Naive thymus-derived CD4-positive, alpha-beta T cell (primary cell): ENCODE measurements at regions not wholly inside any gene's neighbourhood (a gene's known extent, or its start where the extent isn't known, plus 50 kb on each side); places are given as distances from the start of the nearest gene placed in this dataset.

Experiments
- ATAC-seq: fragments of 150-1000 bp; cut with Tn5 transposase; 2 replicates; pipeline ENCODE4 v1.10.0; 2021; ENCODE audit warnings: mild to moderate bottlenecking, moderate library complexity
- CTCF ChIA-PET: fragments of 350-600 bp; sonication (Branson Sonifier 250); formaldehyde crosslinking; loops from one replicate; lab custom pipeline; 2021; ENCODE audit warnings: antibody characterized with exemption; lab: Charles Lee
- POLR2A ChIA-PET: fragments of 350-600 bp; sonication (Branson Sonifier 250); formaldehyde crosslinking; loops from one replicate; lab custom pipeline; 2021; ENCODE audit warnings: antibody characterized with exemption, inconsistent platforms; lab: Charles Lee
- DNase-seq, 9 donors: peaks; one replicate each; pipeline versions ENCODE4 v3.0.0 to v3.0.0-alpha.2; 2020 to 2022; ENCODE audit warnings: mixed read lengths in 1 of 9
- H3K27ac ChIP-seq: one replicate; pipeline ENCODE4 v1.7.0; 2013; ENCODE audit warnings: mild to moderate bottlenecking, low read depth, low read length, moderate library complexity
- H3K27me3 ChIP-seq, 2 donors: one replicate each; pipeline ENCODE4 v1.7.0; 2013; ENCODE audit warnings: low read length in 2 of 2, mild to moderate bottlenecking in 2 of 2, moderate library complexity in 2 of 2; ENCODE audit not compliant: control insufficient read depth in 2 of 2, insufficient read depth in 2 of 2
- H3K36me3 ChIP-seq, 3 experiments: 1 replicate in 2 of 3; 2 replicates in 1 of 3; pipeline ENCODE4 v1.7.0; 2013; ENCODE audit warnings: low read length in 3 of 3, mild to moderate bottlenecking in 3 of 3, moderate library complexity in 1 of 3; ENCODE audit not compliant: insufficient read depth in 3 of 3, control insufficient read depth in 2 of 3
- H3K4me1 ChIP-seq, 2 donors: one replicate each; pipeline ENCODE4 v1.7.0; 2013; ENCODE audit warnings: low read length in 2 of 2, mild to moderate bottlenecking in 2 of 2, moderate library complexity in 1 of 2; ENCODE audit not compliant: control insufficient read depth in 2 of 2, insufficient read depth in 2 of 2
- H3K4me3 ChIP-seq: 2 replicates; pipeline ENCODE4 v1.7.0; 2013; ENCODE audit warnings: mild to moderate bottlenecking, low read length
- H3K9me3 ChIP-seq, 3 experiments: 1 replicate in 2 of 3; 2 replicates in 1 of 3; pipeline ENCODE4 v1.7.0; 2013; ENCODE audit warnings: low read length in 3 of 3; ENCODE audit not compliant: control insufficient read depth in 2 of 3
- H3K27ac Mint-ChIP-seq, 9 donors: one replicate each; pipeline ENCODE4 v1.8.0; 2020 to 2022; ENCODE audit warnings: mixed read lengths in 9 of 9, mild to moderate bottlenecking in 8 of 9, moderate library complexity in 5 of 9, inconsistent platforms in 2 of 9
- H3K27me3 Mint-ChIP-seq, 5 donors: one replicate each; pipeline ENCODE4 v1.8.0; 2021 to 2022; ENCODE audit warnings: mixed read lengths in 5 of 5, mild to moderate bottlenecking in 1 of 5
- H3K36me3 Mint-ChIP-seq, 5 donors: one replicate each; pipeline ENCODE4 v1.8.0; 2020 to 2022; ENCODE audit warnings: mixed read lengths in 5 of 5, mild to moderate bottlenecking in 3 of 5, inconsistent platforms in 1 of 5
- H3K4me1 Mint-ChIP-seq, 7 donors: one replicate each; pipeline ENCODE4 v1.8.0; 2020 to 2022; ENCODE audit warnings: mixed read lengths in 7 of 7, mild to moderate bottlenecking in 3 of 7, inconsistent platforms in 1 of 7
- H3K4me3 Mint-ChIP-seq, 10 donors: one replicate each; pipeline ENCODE4 v1.8.0; 2020 to 2022; ENCODE audit warnings: mild to moderate bottlenecking in 10 of 10, mixed read lengths in 10 of 10, moderate library complexity in 6 of 10, inconsistent platforms in 2 of 10
- H3K9me3 Mint-ChIP-seq, 11 donors: one replicate each; pipeline ENCODE4 v1.8.0; 2020 to 2022; ENCODE audit warnings: mixed read lengths in 11 of 11, mild to moderate bottlenecking in 4 of 11, inconsistent platforms in 1 of 11, moderate library complexity in 1 of 11
- intact Hi-C, 2 donors: fragments of 100-400 bp; cut with micrococcal nuclease; formaldehyde crosslinking; loops; one replicate each; pipeline ENCODE4 v1.15.1; 2023

GRCh38 chr6:21367649-21368154 is 225.8 kb upstream of the SOX4 start:
- H3K9me3 ChIP-seq, result no peaks in the 10 kb centered on the region
- ATAC-seq, result no peak
- H3K27me3 ChIP-seq, result no peaks in the 10 kb centered on the region
- intact Hi-C loops, result no loop called here
- no peaks in the 10 kb centered on the region for H3K36me3 Mint-ChIP-seq
- no peaks in the 10 kb centered on the region for H3K4me1 ChIP-seq
- ChIA-PET POLR2A (no interaction called here), CTCF (no interaction called here)
- DNase-seq, result no peak
- no peak overlapping the region for H3K27ac ChIP-seq
- no peak overlapping the region for H3K27ac Mint-ChIP-seq
- H3K4me3 ChIP-seq, result no peak overlapping the region
- H3K4me3 Mint-ChIP-seq, result no peak overlapping the region
- H3K27me3 Mint-ChIP-seq, result peaks cover 0 to 7% (median 3%) of the 10 kb centered on the region in 5 donors
- no peaks in the 10 kb centered on the region for H3K9me3 Mint-ChIP-seq
- H3K36me3 ChIP-seq, result no peaks in the 10 kb centered on the region
- no peaks in the 10 kb centered on the region for H3K4me1 Mint-ChIP-seq

- no peak overlapping the region for H3K27ac Mint-ChIP-seq
- H3K4me3 Mint-ChIP-seq, result no peak overlapping the region
- H3K9me3 Mint-ChIP-seq, result no peaks in the 10 kb centered on the region
- no peaks in the 10 kb centered on the region for H3K36me3 Mint-ChIP-seq
- no peak overlapping the region for H3K4me3 ChIP-seq
- ATAC-seq, result no peak
- ChIA-PET CTCF (no interaction called here), POLR2A (no interaction called here)
- H3K4me1 ChIP-seq, result no peaks in the 10 kb centered on the region
- no peaks in the 10 kb centered on the region for H3K27me3 ChIP-seq
- H3K27me3 Mint-ChIP-seq, result peaks cover 0 to 11% (median 3%) of the 10 kb centered on the region in 5 donors
- no peaks in the 10 kb centered on the region for H3K4me1 Mint-ChIP-seq
- no peaks in the 10 kb centered on the region for H3K36me3 ChIP-seq
- no peak overlapping the region for H3K27ac ChIP-seq
- H3K9me3 ChIP-seq, result no peaks in the 10 kb centered on the region
- no peak for DNase-seq
- intact Hi-C loops, result no loop called here
Measured at GRCh38 chr6:21371061-21371460, 222.5 kb upstream of the SOX4 start.

GRCh38 chr6:21371676-21372171 is 221.8 kb upstream of the SOX4 start:
- no peaks in the 10 kb centered on the region for H3K36me3 ChIP-seq
- Mint-ChIP-seq H3K9me3 (no peaks in the 10 kb centered on the region), H3K27me3 (peaks cover 0 to 11% (median 3%) of the 10 kb centered on the region in 5 donors), H3K4me3 (no peak overlapping the region), H3K4me1 (no peaks in the 10 kb centered on the region), H3K27ac (no peak overlapping the region), H3K36me3 (no peaks in the 10 kb centered on the region)
- H3K27ac ChIP-seq, result no peak overlapping the region
- H3K27me3 ChIP-seq, result no peaks in the 10 kb centered on the region
- intact Hi-C loops, result no loop called here
- no peak for ATAC-seq
- DNase-seq, result no peak
- no peaks in the 10 kb centered on the region for H3K4me1 ChIP-seq
- CTCF ChIA-PET, result no interaction called here
- POLR2A ChIA-PET, result no interaction called here
- H3K4me3 ChIP-seq, result no peak overlapping the region
- no peaks in the 10 kb centered on the region for H3K9me3 ChIP-seq

GRCh38 chr6:21375151-21376116 is 218.1 kb upstream of the SOX4 start:
- Histone ChIP-seq H3K4me1 (no peaks in the 10 kb centered on the region), H3K4me3 (no peak overlapping the region), H3K36me3 (no peaks in the 10 kb centered on the region), H3K27me3 (no peaks in the 10 kb centered on the region), H3K9me3 (no peaks in the 10 kb centered on the region), H3K27ac (no peak overlapping the region)
- no peak for DNase-seq
- intact Hi-C loops, result no loop called here
- Mint-ChIP-seq H3K27me3 (peaks cover 0 to 4% (median 0%) of the 10 kb centered on the region in 5 donors), H3K4me3 (no peak overlapping the region), H3K9me3 (no peaks in the 10 kb centered on the region), H3K4me1 (peaks cover 0 to 1% (median 0%) of the 10 kb centered on the region in 7 donors), H3K27ac (no peak overlapping the region), H3K36me3 (no peaks in the 10 kb centered on the region)
- ATAC-seq, result no peak
- POLR2A ChIA-PET, result no interaction called here
- CTCF ChIA-PET, result no interaction called here

- Mint-ChIP-seq H3K36me3 (no peaks in the 10 kb centered on the region), H3K9me3 (no peaks in the 10 kb centered on the region), H3K27ac (no peak overlapping the region), H3K27me3 (peaks cover 0 to 4% (median 0%) of the 10 kb centered on the region in 5 donors), H3K4me3 (no peak overlapping the region), H3K4me1 (peaks cover 0 to 1% (median 0%) of the 10 kb centered on the region in 7 donors)
- POLR2A ChIA-PET, result no interaction called here
- no peak overlapping the region for H3K27ac ChIP-seq
- no peaks in the 10 kb centered on the region for H3K36me3 ChIP-seq
- ATAC-seq (no peak), DNase-seq (no peak)
- CTCF ChIA-PET, result no interaction called here
- H3K4me3 ChIP-seq, result no peak overlapping the region
- no peaks in the 10 kb centered on the region for H3K27me3 ChIP-seq
- H3K9me3 ChIP-seq, result no peaks in the 10 kb centered on the region
- intact Hi-C loops, result no loop called here
- H3K4me1 ChIP-seq, result no peaks in the 10 kb centered on the region
Measured at GRCh38 chr6:21377356-21377755, 216.2 kb upstream of the SOX4 start.

- no peak for ATAC-seq
- Mint-ChIP-seq H3K27me3 (peaks cover 0 to 4% (median 0%) of the 10 kb centered on the region in 5 donors), H3K27ac (no peak overlapping the region), H3K4me1 (peaks cover 0 to 1% (median 0%) of the 10 kb centered on the region in 7 donors), H3K9me3 (peaks cover 0 to 5% (median 0%) of the 10 kb centered on the region in 11 donors), H3K36me3 (no peaks in the 10 kb centered on the region), H3K4me3 (no peak overlapping the region)
- Histone ChIP-seq H3K4me3 (no peak overlapping the region), H3K27me3 (no peaks in the 10 kb centered on the region), H3K4me1 (no peaks in the 10 kb centered on the region), H3K9me3 (no peaks in the 10 kb centered on the region), H3K27ac (no peak overlapping the region), H3K36me3 (no peaks in the 10 kb centered on the region)
- intact Hi-C loops, result no loop called here
- ChIA-PET CTCF (no interaction called here), POLR2A (no interaction called here)
- DNase-seq, result no peak
Measured at GRCh38 chr6:21381331-21381963, 212.1 kb upstream of the SOX4 start.
